ENCODE measurements at regions not wholly inside any gene's neighbourhood (a gene's known extent, or its start where the extent isn't known, plus 50 kb on each side); places are given as distances from the start of the nearest gene placed in this dataset.

GRCh38 chr6:169950558-169950957, 199.1 kb downstream of the ERMARD start:
- TF ChIP-seq TAF1 (IDR thresholded peaks at IDR 0.05; ENCODE audit: low read depth, low read length) (no peak), POU2F2 (IDR thresholded peaks at IDR 0.05; ENCODE audit: low read depth, low read length) (no peak), POLR2AphosphoS5 (IDR thresholded peaks at IDR 0.05; ENCODE audit: low read depth, low read length) (no peak), SPI1 (IDR thresholded peaks at IDR 0.05; ENCODE audit: low read depth, low read length) (no peak), POLR2A (IDR thresholded peaks at IDR 0.05; ENCODE audit: low read depth, low read length) (no peak), PAX5 (IDR thresholded peaks at IDR 0.05; ENCODE audit: insufficient read depth, low read length, severe bottlenecking) (no peak)
- FAIRE-seq = no peak
- no peak for DNase-seq (ENCODE audit: insufficient read length, low spot score)

GRCh38 chr6:169949511-169950097, 198.2 kb downstream of the ERMARD start:
- FAIRE-seq = no peak
- no peak for DNase-seq (ENCODE audit: insufficient read length, low spot score)
- peak; percentile 61; the same call in 1 of the 2 replicates for TF ChIP-seq SPI1 (IDR thresholded peaks at IDR 0.05; ENCODE audit: low read depth, low read length)
- no peak for TF ChIP-seq TAF1 (IDR thresholded peaks at IDR 0.05; ENCODE audit: low read depth, low read length)

DNA sequence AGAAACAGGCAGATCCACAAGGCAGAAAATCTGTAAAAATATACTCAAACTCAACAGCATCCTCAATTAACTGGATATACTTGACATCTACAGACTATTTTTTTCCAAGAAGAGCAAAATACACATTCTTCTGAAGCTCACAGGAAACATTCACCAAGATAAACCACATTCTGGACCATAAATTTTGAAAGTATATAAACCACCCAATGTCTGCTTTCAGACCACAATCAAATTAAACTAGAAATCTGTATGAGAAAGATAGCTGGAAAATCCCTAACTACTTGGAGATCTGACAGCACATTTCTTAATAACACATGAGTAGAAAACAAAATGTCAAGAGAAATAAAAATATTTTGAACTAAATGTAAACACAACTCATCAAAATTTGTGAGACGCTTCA, 195.5 kb downstream of the ERMARD start:
- TF ChIP-seq TAF1 (IDR thresholded peaks at IDR 0.05; ENCODE audit: low read depth, low read length) (no peak), POLR2A (IDR thresholded peaks at IDR 0.05; ENCODE audit: low read depth, low read length) (no peak), POLR2AphosphoS5 (IDR thresholded peaks at IDR 0.05; ENCODE audit: low read depth, low read length) (no peak), POU2F2 (IDR thresholded peaks at IDR 0.05; ENCODE audit: low read depth, low read length) (no peak), SPI1 (IDR thresholded peaks at IDR 0.05; ENCODE audit: low read depth, low read length) (no peak), PAX5 (IDR thresholded peaks at IDR 0.05; ENCODE audit: insufficient read depth, low read length, severe bottlenecking) (no peak)
- DNase-seq (ENCODE audit: insufficient read length, low spot score) (no peak), FAIRE-seq (no peak)

DNA sequence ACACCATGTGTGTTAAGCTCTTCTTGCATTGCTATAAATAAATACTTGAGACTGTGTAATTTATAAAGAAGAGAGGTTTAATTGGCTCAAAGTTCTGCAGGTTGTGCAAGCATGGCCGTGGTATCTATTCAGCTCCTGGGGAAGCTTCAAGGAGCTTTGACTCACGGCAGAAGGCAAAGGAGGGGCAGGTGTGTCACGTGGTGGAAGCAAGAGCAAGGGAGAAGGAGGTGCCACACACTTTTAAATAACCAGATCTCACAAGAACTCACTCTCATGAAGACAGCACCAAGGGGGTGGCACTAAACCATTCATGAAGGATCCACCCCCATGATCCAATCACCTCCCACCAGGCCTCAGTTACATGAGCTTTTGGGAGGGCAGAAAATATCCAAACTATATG, 193.7 kb downstream of the ERMARD start:
- TF ChIP-seq SPI1 (IDR thresholded peaks at IDR 0.05; ENCODE audit: low read depth, low read length) (no peak), TAF1 (IDR thresholded peaks at IDR 0.05; ENCODE audit: low read depth, low read length) (no peak), PAX5 (IDR thresholded peaks at IDR 0.05; ENCODE audit: insufficient read depth, low read length, severe bottlenecking) (no peak), POU2F2 (IDR thresholded peaks at IDR 0.05; ENCODE audit: low read depth, low read length) (no peak), POLR2AphosphoS5 (IDR thresholded peaks at IDR 0.05; ENCODE audit: low read depth, low read length) (no peak), POLR2A (IDR thresholded peaks at IDR 0.05; ENCODE audit: low read depth, low read length) (no peak)
- no peak for DNase-seq (ENCODE audit: insufficient read length, low spot score)
- FAIRE-seq = no peak

DNA sequence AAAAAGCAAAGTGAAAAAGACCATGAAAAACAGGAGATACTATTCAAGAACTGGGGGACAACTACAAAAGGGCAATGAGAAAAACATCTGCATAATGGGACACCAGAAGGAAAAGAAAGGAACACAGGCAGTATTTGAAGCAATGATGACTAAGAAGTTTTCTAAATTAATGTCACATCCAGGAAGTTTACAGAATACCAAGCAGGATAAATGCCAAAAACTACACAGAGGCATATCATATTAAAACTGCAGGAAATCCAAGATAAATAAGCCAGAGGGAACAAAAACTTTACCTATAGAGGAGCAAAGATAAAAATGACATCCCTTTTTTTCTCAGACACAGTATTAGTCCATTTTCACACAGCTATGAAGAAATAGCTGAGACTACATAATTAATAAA, 193.0 kb downstream of the ERMARD start:
- no peak for TF ChIP-seq POLR2AphosphoS5 (IDR thresholded peaks at IDR 0.05; ENCODE audit: low read depth, low read length)
- no peak for TF ChIP-seq PAX5 (IDR thresholded peaks at IDR 0.05; ENCODE audit: insufficient read depth, low read length, severe bottlenecking)
- TF ChIP-seq POU2F2 (IDR thresholded peaks at IDR 0.05; ENCODE audit: low read depth, low read length) = no peak
- TF ChIP-seq POLR2A (IDR thresholded peaks at IDR 0.05; ENCODE audit: low read depth, low read length) = no peak
- TF ChIP-seq SPI1 (IDR thresholded peaks at IDR 0.05; ENCODE audit: low read depth, low read length) = no peak
- no peak for TF ChIP-seq TAF1 (IDR thresholded peaks at IDR 0.05; ENCODE audit: low read depth, low read length)
- DNase-seq (ENCODE audit: insufficient read length, low spot score) (no peak), FAIRE-seq (no peak)

DNA sequence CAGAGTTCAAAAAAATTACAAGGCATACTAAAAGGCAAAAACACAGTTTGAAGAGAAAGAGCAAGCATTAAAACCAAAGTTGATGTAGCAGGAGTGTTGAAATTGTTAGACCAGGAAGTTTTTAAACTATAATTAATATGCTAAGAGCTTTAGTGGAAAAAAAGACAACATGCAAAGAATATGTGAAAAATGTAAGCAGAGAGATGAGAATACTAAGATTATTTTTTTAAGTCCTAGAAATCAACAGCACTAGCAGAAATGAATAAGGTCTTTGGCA, 192.6 kb downstream of the ERMARD start:
- DNase-seq (ENCODE audit: insufficient read length, low spot score) = no peak
- no peak for TF ChIP-seq SPI1 (IDR thresholded peaks at IDR 0.05; ENCODE audit: low read depth, low read length)
- TF ChIP-seq POLR2A (IDR thresholded peaks at IDR 0.05; ENCODE audit: low read depth, low read length) = no peak
- no peak for FAIRE-seq

DNA sequence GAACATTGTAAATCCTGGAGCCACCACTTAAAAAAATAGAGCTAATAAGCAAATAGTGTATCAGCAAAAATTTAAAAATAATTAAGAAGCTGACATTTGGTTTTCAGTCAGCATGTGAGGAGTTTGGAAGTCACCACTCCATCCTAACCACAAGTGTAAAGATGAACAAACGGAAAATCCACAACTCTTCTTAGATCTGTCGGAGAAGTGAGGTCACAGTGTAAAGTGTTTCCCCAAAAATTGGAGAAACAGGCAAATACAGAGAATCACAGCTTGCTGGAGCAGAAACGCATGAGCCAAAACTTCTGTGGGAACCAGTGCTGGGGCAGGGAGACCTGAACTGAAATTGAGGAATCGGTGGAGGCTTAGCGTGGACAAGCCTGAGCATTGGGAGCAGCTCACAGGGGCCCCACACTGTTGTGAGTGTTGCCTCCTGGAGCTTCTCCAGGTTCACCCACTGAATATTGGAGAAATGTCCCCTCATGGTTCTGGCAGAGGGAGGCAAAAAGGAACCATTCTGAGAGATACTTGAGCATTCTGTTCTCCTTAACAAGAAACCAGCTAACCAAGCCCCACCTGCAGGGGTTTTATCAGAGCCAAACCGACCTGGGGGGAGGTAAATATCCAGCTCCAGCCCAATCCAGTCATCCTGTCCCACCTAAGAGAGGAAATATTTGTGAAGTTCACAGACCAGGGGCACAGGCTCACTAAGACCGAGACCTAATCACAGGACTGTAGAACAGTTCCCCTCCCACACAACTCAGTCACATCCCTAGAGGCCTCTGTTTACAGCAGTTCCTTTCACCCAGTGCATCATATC, 192.0 kb downstream of the ERMARD start:
- FAIRE-seq (no peak), DNase-seq (ENCODE audit: insufficient read length, low spot score) (no peak)
- no peak for TF ChIP-seq PAX5 (IDR thresholded peaks at IDR 0.05; ENCODE audit: insufficient read depth, low read length, severe bottlenecking)
- no peak for TF ChIP-seq SPI1 (IDR thresholded peaks at IDR 0.05; ENCODE audit: low read depth, low read length)
- TF ChIP-seq POLR2AphosphoS5 (IDR thresholded peaks at IDR 0.05; ENCODE audit: low read depth, low read length) = no peak
- no peak for TF ChIP-seq POLR2A (IDR thresholded peaks at IDR 0.05; ENCODE audit: low read depth, low read length)
- no peak for TF ChIP-seq POU2F2 (IDR thresholded peaks at IDR 0.05; ENCODE audit: low read depth, low read length)

- TF ChIP-seq POU2F2 (IDR thresholded peaks at IDR 0.05; ENCODE audit: low read depth, low read length) (no peak), PAX5 (IDR thresholded peaks at IDR 0.05; ENCODE audit: insufficient read depth, low read length, severe bottlenecking) (no peak), POLR2A (IDR thresholded peaks at IDR 0.05; ENCODE audit: low read depth, low read length) (no peak), TAF1 (IDR thresholded peaks at IDR 0.05; ENCODE audit: low read depth, low read length) (no peak), SPI1 (IDR thresholded peaks at IDR 0.05; ENCODE audit: low read depth, low read length) (no peak), POLR2AphosphoS5 (IDR thresholded peaks at IDR 0.05; ENCODE audit: low read depth, low read length) (no peak)
- FAIRE-seq (no peak), DNase-seq (ENCODE audit: insufficient read length, low spot score) (no peak)
Measured at GRCh38 chr6:169942173-169942572, 190.8 kb downstream of the ERMARD start.

DNA sequence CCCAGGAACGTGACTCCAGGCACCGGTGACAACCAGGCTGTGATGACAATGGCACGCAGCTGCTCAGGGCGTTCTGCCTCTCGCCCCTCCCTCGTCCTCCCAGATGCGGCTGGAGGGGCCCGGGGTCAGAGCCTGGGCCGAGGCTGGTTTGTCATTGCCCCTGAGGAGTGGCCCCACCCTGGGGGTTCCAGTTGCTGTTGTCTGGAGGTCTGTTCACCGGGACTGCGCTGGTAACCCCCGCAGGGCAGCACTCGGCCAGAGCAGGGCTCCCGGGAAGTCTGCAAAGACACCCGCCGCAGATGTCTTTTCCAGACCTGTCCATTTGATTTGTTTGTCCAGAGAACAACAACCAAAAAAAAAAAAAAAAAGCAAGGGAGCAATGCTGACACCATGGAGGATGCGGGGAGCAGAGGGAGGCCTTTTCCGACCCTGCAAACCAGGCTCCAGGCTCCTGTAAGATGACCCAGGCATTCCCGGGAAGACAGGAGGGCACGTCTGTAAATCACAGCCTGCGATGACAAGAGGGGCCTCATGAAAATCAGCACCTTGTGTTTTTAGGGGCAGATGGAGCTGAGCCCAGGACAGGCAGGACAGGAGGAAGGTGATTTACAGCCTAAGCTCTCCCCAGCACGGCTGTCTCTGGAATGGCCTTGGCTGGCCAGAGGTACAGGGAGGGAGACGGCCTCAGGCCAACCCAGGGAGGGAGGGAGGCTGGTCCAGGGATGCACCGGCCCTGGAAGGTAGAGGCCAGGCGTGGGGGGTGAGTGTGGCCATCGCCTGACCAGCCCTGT, 189.3 kb downstream of the ERMARD start:
- TF ChIP-seq PAX5 (IDR thresholded peaks at IDR 0.05; ENCODE audit: insufficient read depth, low read length, severe bottlenecking) = no peak
- TF ChIP-seq POLR2A (IDR thresholded peaks at IDR 0.05; ENCODE audit: low read depth, low read length) = no peak
- TF ChIP-seq POLR2AphosphoS5 (IDR thresholded peaks at IDR 0.05; ENCODE audit: low read depth, low read length) = no peak
- TF ChIP-seq SPI1 (IDR thresholded peaks at IDR 0.05; ENCODE audit: low read depth, low read length) = no peak
- no peak for TF ChIP-seq POU2F2 (IDR thresholded peaks at IDR 0.05; ENCODE audit: low read depth, low read length)
- no peak for TF ChIP-seq TAF1 (IDR thresholded peaks at IDR 0.05; ENCODE audit: low read depth, low read length)
- no peak for FAIRE-seq
- DNase-seq (ENCODE audit: insufficient read length, low spot score) = no peak
